GM19395 (cell line): ENCODE measurements at regions not wholly inside any gene's neighbourhood (a gene's known extent, or its start where the extent isn't known, plus 50 kb on each side); places are given as distances from the start of the nearest gene placed in this dataset.
"Not testable (repeated sequence)": the region's sequence is repeated elsewhere in the genome, so short reads cannot be mapped to it uniquely, and the experiment has no call there.

Experiments
- ATAC-seq: cut with Tn5 transposase; IDR thresholded peaks from one replicate; pipeline ENCODE4 v1.9.1; 2021; ENCODE audit warnings: mild to moderate bottlenecking, moderate library complexity; ENCODE audit not compliant: unreplicated experiment

DNA sequence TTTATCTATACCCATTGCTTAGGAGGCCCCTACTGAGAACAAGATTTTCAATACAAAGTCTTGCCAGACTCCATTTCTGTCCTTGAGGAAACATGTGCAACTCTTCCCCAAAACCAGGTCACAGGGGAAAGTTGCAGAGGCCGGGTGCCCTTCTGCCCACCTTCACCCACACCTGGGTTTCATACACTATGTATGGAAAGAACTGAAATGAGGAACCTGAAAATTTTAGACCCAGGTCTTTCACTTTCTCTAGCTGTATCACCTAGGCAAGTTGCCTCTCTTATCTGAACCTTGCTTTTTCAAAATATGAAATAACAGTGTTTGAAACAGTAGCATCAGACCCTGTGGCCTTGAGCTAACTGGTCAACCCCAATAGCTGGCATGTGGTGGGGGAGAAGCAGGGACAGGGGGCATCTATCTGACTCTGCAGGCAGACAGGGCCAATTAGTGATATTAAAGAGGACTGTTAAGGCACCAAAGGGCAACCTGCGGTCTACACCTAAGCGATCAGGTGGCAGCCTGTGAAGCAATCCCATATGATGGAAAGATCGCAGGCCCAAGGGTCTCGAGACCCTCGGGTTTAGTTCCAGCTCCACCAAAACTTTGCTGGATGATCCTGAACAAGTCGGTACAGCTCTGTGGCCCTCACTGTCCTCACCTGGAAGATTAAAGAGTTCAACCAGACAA, 346.5 kb downstream of the BCL11B start:
- ATAC-seq = no peak

- ATAC-seq = no peak
Observed at GRCh38 chr14:98926146-98926545, 345.9 kb downstream of the BCL11B start.

GRCh38 chr14:98926801-98927200, 345.2 kb downstream of the BCL11B start:
- no peak for ATAC-seq

DNA sequence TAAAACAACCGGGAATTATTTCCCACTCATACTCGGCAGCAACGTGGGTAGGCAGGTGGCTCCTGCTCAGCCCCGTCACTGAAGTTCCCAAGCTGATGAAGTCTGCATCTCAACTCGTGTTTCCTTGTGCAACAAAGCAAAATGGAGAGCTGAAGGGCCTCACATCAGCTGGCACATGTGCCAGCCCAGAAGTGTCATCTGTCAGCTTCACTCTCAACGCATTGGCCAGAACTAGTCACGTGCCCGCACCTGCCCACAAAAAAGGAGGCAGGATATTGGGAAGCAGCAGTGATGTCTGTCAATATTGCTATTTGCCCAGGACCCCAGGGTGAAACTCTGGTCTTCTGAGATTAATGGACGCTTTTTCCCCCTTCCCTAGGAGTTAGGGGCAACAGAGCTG, 344.0 kb downstream of the BCL11B start:
- no peak for ATAC-seq

DNA sequence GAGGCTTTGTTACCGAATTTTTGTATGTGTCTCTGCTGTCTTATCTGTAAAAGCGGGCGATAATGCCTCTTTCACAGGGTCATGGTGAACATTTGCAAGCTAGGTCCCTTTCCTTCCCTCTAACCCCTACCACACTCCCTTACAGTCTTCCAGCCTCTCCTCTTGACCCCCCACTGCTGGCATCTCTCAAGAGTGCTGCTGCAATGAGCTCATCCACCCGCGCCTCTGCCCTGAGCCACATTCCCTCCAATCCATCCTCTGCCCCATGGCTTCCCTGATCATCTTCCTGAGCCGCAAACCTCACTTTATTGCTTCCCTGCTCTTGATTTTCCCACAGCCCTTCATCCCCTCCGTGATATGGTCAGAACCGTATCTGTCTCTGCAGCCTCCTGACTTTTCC, 343.6 kb downstream of the BCL11B start:
- ATAC-seq = no peak

DNA sequence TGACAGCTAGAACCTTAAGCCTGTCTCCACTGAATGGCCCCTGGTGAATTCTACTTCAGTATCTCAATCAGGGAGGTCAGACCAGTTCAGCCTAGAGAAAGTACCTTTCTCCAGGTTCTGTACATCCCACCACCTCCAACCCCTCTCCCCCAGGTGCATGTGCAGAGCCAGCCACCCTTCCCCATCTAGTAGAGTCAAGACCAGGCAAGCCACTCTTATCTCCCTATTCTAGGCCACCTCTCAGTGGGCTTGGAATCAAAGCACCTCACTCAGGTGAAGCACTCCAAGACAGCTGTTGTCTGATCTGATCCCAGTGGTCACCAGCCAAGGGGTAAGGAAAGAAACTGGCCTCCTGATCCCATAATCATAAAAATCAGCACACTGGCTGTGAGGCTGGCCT, 340.9 kb downstream of the BCL11B start:
- no peak for ATAC-seq

DNA sequence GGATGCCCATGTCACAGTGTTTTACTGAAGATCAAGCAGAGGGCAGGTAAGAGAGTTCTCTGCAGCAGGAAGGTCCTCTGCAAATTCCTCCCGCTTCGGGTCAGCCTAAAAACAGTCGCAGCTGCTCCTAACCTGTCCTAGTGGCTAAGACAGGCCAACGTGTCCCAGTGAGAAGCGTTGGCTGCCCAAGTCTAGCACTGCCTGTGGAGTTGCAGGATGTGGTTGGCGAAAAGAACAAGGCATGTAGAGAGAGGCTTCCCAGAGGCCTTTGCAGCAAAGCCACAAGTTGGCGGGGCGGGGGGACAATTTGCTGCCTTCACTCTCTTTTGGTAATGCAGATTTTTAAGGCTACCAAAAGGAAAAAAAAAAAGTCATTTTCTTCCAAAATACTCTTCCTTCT, 340.1 kb downstream of the BCL11B start:
- ATAC-seq = no peak

- no peak for ATAC-seq
Observed at GRCh38 chr14:98932431-98933325, 339.3 kb downstream of the BCL11B start.

DNA sequence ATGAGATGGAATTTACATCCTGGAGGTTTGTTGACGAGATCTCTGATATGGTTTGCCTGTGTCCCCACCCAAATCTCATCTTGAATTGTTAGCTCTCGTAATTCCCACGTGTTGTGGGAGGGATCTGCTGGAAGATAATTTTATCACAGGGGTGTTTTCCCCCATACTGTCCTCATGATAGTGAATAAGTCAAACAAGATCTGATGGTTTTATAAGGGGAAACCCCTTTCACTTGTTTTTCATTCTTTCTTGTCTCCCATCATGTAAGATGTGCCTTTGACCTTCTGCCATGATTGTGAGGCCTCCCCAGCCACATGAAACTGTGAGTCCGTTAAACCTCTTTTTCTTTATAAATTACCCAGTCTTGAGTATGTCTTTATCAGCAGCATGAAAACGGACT, 337.4 kb downstream of the BCL11B start:
- ATAC-seq = not testable (repeated sequence)

DNA sequence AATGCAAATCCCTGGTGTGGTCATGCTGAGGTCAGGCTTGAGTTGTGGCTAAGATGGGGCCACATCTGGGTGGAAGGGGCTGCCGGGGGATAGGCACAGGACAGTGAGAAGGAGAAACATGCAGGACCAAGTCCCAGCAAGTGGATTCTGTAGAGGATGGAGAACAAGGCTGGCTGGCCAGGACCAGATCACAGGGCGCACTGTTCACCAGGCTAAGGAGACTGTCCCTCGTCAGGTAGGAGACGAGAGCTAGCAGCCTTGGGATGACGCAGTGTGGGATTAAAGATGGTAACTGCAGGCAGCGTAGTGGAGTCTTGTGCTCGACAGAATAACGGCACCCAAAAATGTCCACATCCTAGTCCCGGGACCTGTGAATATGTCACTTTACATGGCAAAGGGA, 336.1 kb downstream of the BCL11B start:
- no peak for ATAC-seq

DNA sequence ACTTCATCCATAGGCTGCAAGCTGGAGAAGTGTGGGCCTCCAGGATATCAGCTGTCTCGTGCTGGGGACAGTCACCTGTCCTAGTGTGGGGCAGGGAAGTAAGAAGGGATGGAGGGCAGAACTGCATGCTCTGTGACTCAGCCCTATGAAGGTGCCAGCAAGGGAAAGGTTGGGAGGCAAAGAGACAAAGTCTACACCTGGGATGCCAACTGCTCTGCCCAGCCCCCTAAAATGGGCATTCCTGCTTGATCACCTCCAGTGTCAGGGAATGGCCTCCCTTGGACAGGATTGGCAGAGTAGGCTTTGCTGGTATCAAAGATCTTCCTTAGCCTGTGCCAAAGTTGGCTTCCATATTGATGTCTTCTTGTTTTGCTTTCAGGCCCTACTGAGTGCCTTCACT, 335.0 kb downstream of the BCL11B start:
- no peak for ATAC-seq

- ATAC-seq = no peak
Observed at GRCh38 chr14:98937712-98938505, 334.1 kb downstream of the BCL11B start.

- ATAC-seq = no peak
Observed at GRCh38 chr14:98940693-98941437, 331.1 kb downstream of the BCL11B start.

DNA sequence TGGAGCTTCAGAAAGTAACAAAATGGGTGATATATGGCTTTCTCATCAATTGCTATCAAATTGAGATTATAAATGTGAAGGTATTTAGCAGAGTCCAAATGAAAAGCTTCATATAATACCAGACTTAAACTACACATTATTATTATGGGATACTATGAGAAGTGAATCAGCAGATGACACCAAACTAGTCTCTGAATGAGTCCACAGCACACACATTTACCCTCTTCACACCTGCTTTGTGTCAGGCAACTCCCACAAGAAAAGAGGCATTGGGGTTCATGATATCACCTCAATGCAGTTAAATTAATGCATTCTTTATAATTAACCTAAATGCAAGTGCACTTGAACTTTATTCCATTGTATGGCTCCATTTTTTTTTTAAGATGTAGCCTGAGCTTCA, 330.5 kb downstream of the BCL11B start:
- no peak for ATAC-seq

- no peak for ATAC-seq
Observed at GRCh38 chr14:98943907-98944306, 328.1 kb downstream of the BCL11B start.

GRCh38 chr14:98944989-98945388, 327.0 kb downstream of the BCL11B start:
- no peak for ATAC-seq

GRCh38 chr14:98945611-98946570, 326.1 kb downstream of the BCL11B start:
- no peak for ATAC-seq

DNA sequence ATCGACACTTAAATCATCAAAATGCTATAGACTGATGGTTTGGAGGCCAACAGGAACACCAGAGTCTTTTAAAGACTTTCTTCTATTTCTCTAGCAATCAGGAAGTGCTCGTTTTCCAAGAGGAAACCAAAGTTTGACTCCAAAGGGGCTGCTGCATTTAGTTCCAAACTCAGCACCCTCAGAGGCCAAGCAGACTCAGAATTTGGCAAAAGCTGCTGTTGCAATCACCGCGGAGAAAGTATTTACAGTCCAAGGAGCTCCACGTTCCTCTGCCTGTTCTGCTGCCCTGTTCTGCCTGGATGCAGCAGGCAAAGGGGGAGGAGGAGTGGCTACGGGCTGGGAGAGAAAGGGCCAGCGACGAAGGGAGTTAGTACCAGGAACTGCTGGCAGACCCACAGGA, 325.1 kb downstream of the BCL11B start:
- ATAC-seq = no peak

GRCh38 chr14:98947911-98948595, 323.9 kb downstream of the BCL11B start:
- no peak for ATAC-seq
